H9 (cell line): ENCODE measurements at regions not wholly inside any gene's neighbourhood (a gene's known extent, or its start where the extent isn't known, plus 50 kb on each side); places are given as distances from the start of the nearest gene placed in this dataset.

Experiments used
- DNase-seq: peaks from one replicate; pipeline ENCODE4 v3.0.0-alpha.2; 2017
- H2AFZ ChIP-seq: one replicate; pipeline ENCODE4 v1.6.1; 2013; ENCODE audit warnings: mild to moderate bottlenecking, low read length, control low read depth, moderate library complexity
- H2AK5ac ChIP-seq: 2 replicates; pipeline ENCODE4 v1.6.1; 2013; ENCODE audit warnings: low read length, control low read depth, mixed read lengths; ENCODE audit not compliant: insufficient read length
- H2BK120ac ChIP-seq: one replicate; pipeline ENCODE4 v1.6.1; 2013; ENCODE audit warnings: low read depth, mild to moderate bottlenecking, low read length, control low read depth, inconsistent platforms; ENCODE audit not compliant: poor library complexity, severe bottlenecking
- H2BK12ac ChIP-seq: 2 replicates; pipeline ENCODE4 v1.6.1; 2013; ENCODE audit warnings: low read length, control low read depth, mixed read lengths, low read depth; ENCODE audit not compliant: insufficient read length
- H2BK15ac ChIP-seq: 2 replicates; pipeline ENCODE4 v1.6.1; 2013; ENCODE audit warnings: low read depth, low read length, control low read depth
- H2BK20ac ChIP-seq: one replicate; pipeline ENCODE4 v1.6.1; 2013; ENCODE audit warnings: low read depth, mild to moderate bottlenecking, low read length, control low read depth, inconsistent platforms; ENCODE audit not compliant: poor library complexity, severe bottlenecking
- H2BK5ac ChIP-seq: 2 replicates; pipeline ENCODE4 v1.6.1; 2013; ENCODE audit warnings: low read length, control low read depth, mixed read lengths; ENCODE audit not compliant: insufficient read length
- H3K14ac ChIP-seq: 2 replicates; pipeline ENCODE4 v1.6.1; 2013; ENCODE audit warnings: low read length, control low read depth; ENCODE audit not compliant: insufficient read depth
- H3K18ac ChIP-seq: 2 replicates; pipeline ENCODE4 v1.6.1; 2013; ENCODE audit warnings: low read depth, mild to moderate bottlenecking, mixed read lengths, low read length, control low read depth; ENCODE audit not compliant: insufficient read length
- H3K23ac ChIP-seq: 2 replicates; pipeline ENCODE4 v1.6.1; 2013; ENCODE audit warnings: low read length, control low read depth, mixed read lengths, low read depth; ENCODE audit not compliant: insufficient read length
- H3K23me2 ChIP-seq: 2 replicates; pipeline ENCODE4 v1.6.1; 2013; ENCODE audit warnings: low read depth, mild to moderate bottlenecking, mixed read lengths, low read length, control low read depth; ENCODE audit not compliant: insufficient read length, poor library complexity, severe bottlenecking
- H3K27ac ChIP-seq: 2 replicates; pipeline ENCODE4 v1.5.1; 2013; ENCODE audit warnings: low read length, control low read depth, mixed read lengths, low read depth; ENCODE audit not compliant: insufficient read length
- H3K27me3 ChIP-seq: 2 replicates; pipeline ENCODE4 v1.6.1; 2013; ENCODE audit warnings: low read length, control low read depth, inconsistent platforms; ENCODE audit not compliant: insufficient read depth
- H3K4ac ChIP-seq: 2 replicates; pipeline ENCODE4 v1.6.1; 2013; ENCODE audit warnings: low read depth, mild to moderate bottlenecking, control low read depth, inconsistent platforms, low read length, moderate library complexity
- H3K4me1 ChIP-seq: 2 replicates; pipeline ENCODE4 v1.6.1; 2013; ENCODE audit warnings: low read length, control low read depth, inconsistent platforms; ENCODE audit not compliant: insufficient read depth
- H3K4me2 ChIP-seq: 2 replicates; pipeline ENCODE4 v1.6.1; 2013; ENCODE audit warnings: low read length, control low read depth, mixed read lengths; ENCODE audit not compliant: insufficient read length, insufficient read depth
- H3K56ac ChIP-seq: 2 replicates; pipeline ENCODE4 v1.6.1; 2013; ENCODE audit warnings: low read depth, mild to moderate bottlenecking, mixed read lengths, low read length, control low read depth; ENCODE audit not compliant: insufficient read length
- H3K79me1 ChIP-seq: 2 replicates; pipeline ENCODE4 v1.6.1; 2013; ENCODE audit warnings: low read depth, mild to moderate bottlenecking, moderate library complexity, low read length, control low read depth, inconsistent platforms; ENCODE audit not compliant: insufficient read depth, poor library complexity, severe bottlenecking
- H3K79me2 ChIP-seq: 2 replicates; pipeline ENCODE4 v1.6.1; 2013; ENCODE audit warnings: low read length, control low read depth, inconsistent platforms; ENCODE audit not compliant: insufficient read depth
- H3K9ac ChIP-seq: 2 replicates; pipeline ENCODE4 v1.6.1; 2013; ENCODE audit warnings: low read length, control low read depth, mixed read lengths; ENCODE audit not compliant: insufficient read length; ENCODE audit errors: extremely low read depth
- H3K9me3 ChIP-seq: one replicate; pipeline ENCODE4 v1.6.1; 2013; ENCODE audit warnings: low read depth, low read length, inconsistent platforms; ENCODE audit not compliant: control insufficient read depth
- H3T11ph ChIP-seq: one replicate; pipeline ENCODE4 v1.6.1; 2013; ENCODE audit warnings: mild to moderate bottlenecking, low read length, control low read depth, inconsistent platforms
- H4K20me1 ChIP-seq: one replicate; pipeline ENCODE4 v1.6.1; 2013; ENCODE audit not compliant: control insufficient read depth, insufficient read length, insufficient read depth
- H4K5ac ChIP-seq: 2 replicates; pipeline ENCODE4 v1.6.1; 2013; ENCODE audit warnings: low read depth, mild to moderate bottlenecking, mixed read lengths, low read length, control low read depth; ENCODE audit not compliant: insufficient read length
- H4K8ac ChIP-seq: replicated peaks from 2 replicates; pipeline ENCODE4 v1.6.1; 2013; ENCODE audit warnings: low read length, control low read depth, mixed read lengths, low read depth; ENCODE audit not compliant: insufficient read length
- H4K91ac ChIP-seq: 2 replicates; pipeline ENCODE4 v1.6.1; 2013; ENCODE audit warnings: low read depth, mild to moderate bottlenecking, moderate library complexity, mixed read lengths, low read length, control low read depth; ENCODE audit not compliant: insufficient read length
- H3K27ac Mint-ChIP-seq, 3 experiments: 2 replicates in 2 of 3; 3 replicates in 1 of 3; pipeline ENCODE4 v1.8.0; 2020 to 2021; ENCODE audit warnings: mixed read lengths in 3 of 3, mild to moderate bottlenecking in 1 of 3, moderate library complexity in 1 of 3
- H3K27me3 Mint-ChIP-seq: 2 replicates; pipeline ENCODE4 v1.8.0; 2021; ENCODE audit warnings: low read depth, mild to moderate bottlenecking, moderate library complexity, mixed read lengths
- H3K36me3 Mint-ChIP-seq, 3 experiments: 2 replicates in 2 of 3; 3 replicates in 1 of 3; pipeline ENCODE4 v1.8.0; 2020 to 2021; ENCODE audit warnings: low read depth in 3 of 3, mixed read lengths in 3 of 3; ENCODE audit not compliant: insufficient read depth in 1 of 3
- H3K4me1 Mint-ChIP-seq, 2 experiments: 2 replicates each; pipeline ENCODE4 v1.8.0; 2020; ENCODE audit warnings: mixed read lengths in 2 of 2
- H3K4me3 Mint-ChIP-seq, 2 experiments: 2 replicates in 1 of 2; 3 replicates in 1 of 2; pipeline ENCODE4 v1.8.0; 2020 to 2021; ENCODE audit warnings: mild to moderate bottlenecking in 2 of 2, mixed read lengths in 2 of 2, moderate library complexity in 1 of 2
- H3K9me3 Mint-ChIP-seq, 2 experiments: 2 replicates in 1 of 2; 3 replicates in 1 of 2; pipeline ENCODE4 v1.8.0; 2020; ENCODE audit warnings: mild to moderate bottlenecking in 2 of 2, mixed read lengths in 2 of 2, moderate library complexity in 1 of 2
- CTCF ChIP-seq: fragments of 200-600 bp; sonication (generic); conservative IDR thresholded peaks from 3 replicates; pipeline ENCODE4 v1.8.0; 2021; ENCODE audit warnings: antibody characterized with exemption, mild to moderate bottlenecking

DNA sequence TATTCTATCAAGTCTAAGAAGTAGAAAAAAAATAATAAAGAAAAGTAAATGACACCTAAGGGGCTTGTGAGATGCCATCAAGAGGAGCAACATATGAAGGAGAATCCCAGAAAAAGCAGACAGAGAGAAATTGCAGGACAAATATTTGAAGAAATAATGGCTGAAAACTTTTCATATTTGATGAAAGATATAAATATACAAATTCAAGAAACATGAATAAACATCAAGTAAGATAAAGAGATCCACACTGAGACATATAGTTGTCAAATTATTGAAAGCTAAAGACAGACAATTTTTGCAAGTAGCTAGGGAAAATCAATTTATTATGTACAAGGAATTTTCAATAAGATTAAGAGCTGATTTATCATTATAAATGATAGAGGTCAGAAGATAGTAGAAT is 558.0 kb downstream of the ZWINT start:
- no peak for DNase-seq
- Mint-ChIP-seq H3K36me3 (peaks cover 0 to 6% (median 0%) of the 10 kb centered on the region in 3 experiments; a peak in 2 of 7 replicates), H3K9me3 (peaks cover 6 to 11% of the 10 kb centered on the region in 2 experiments; a peak in 3 of 5 replicates), H3K27ac (no peak overlapping the region), H3K4me1 (no peaks in the 10 kb centered on the region), H3K27me3 (no peaks in the 10 kb centered on the region; the same call in 1 of the 2 replicates), H3K4me3 (no peak overlapping the region)
- Histone ChIP-seq H2BK12ac (no peak overlapping the region), H3K79me1 (no peaks in the 10 kb centered on the region), H3K79me2 (no peaks in the 10 kb centered on the region), H2AFZ (no peak overlapping the region), H4K5ac (no peak overlapping the region), H2BK120ac (no peak overlapping the region), H3K9ac (no peak overlapping the region), H2BK5ac (no peak overlapping the region), H3K4me1 (no peaks in the 10 kb centered on the region), H3T11ph (no peak overlapping the region), H4K8ac (no peak overlapping the region), H3K9me3 (no peaks in the 10 kb centered on the region), H3K27ac (no peak overlapping the region), H4K91ac (no peak overlapping the region), H2AK5ac (no peak overlapping the region), H3K4ac (no peak overlapping the region), H3K4me2 (no peak overlapping the region), H3K23me2 (no peaks in the 10 kb centered on the region), H2BK20ac (no peak overlapping the region), H3K27me3 (no peaks in the 10 kb centered on the region), H3K23ac (no peak overlapping the region), H4K20me1 (no peaks in the 10 kb centered on the region), H3K56ac (no peak overlapping the region), H2BK15ac (no peak overlapping the region), H3K14ac (no peak overlapping the region), H3K18ac (no peak overlapping the region)
- TF ChIP-seq CTCF: no peak
